DMS114 treated with DMSO at 0.1 percent for 48 hours (cell line): ENCODE measurements at regions not wholly inside any gene's neighbourhood (a gene's known extent, or its start where the extent isn't known, plus 50 kb on each side); places are given as distances from the start of the nearest gene placed in this dataset.
"Not testable (repeated sequence)": the region's sequence is repeated elsewhere in the genome, so short reads cannot be mapped to it uniquely, and the experiment has no call there.

Experiments used
- DNase-seq: peaks from one replicate; lab custom pipeline; 2025; ENCODE audit not compliant: unreplicated experiment; lab: John Stamatoyannopoulos, UW

DNA sequence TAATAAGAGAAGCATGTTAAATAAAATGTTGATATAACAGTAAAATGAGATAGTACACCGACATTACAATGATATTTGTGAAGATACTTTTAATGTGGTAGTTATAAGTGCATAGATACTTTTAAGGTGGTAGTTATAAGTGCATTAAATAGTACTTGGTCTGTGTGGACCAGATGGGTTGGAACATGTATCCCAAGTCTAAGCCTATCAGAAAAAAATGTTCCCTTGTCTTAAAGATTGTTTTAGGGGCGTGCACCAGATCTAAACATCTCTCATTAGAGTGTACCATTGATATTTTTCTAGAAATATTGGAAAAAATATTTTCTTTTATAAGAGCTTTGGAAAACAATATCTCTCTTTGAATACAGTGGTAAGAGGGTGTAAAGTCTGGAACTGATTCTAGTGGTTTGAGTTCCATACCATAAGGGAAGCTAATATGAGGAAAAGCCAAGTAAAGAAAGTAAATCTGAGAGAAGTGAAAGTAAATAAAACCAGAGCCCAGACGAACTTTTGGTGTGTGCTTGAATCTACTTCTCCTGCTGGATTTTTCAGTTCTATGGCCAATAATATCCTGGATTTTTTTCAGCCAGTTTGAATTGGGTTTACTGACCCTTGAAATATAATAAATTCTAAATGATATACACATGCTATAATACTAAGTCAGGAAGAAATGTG is 175.3 kb downstream of the MBL2 start:
- no peak for DNase-seq

DNA sequence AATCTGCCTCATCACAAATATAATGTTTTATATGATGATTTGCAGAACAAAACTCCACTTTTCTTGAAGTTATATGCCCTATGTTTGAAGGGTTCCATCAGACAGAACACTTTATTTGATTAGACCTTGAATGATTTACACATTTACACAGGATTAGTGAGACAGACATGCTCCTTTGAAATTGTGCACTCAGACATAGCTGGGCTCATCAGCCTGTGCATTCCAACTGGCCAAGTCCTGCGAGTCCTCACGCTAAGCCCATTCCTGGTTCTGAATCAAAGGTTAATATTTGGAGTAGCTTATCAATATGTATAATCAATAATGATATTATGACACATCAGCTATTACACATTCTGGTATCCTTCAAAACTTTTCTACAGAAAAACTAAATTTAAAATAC is 173.6 kb downstream of the MBL2 start:
- DNase-seq = no peak

DNA sequence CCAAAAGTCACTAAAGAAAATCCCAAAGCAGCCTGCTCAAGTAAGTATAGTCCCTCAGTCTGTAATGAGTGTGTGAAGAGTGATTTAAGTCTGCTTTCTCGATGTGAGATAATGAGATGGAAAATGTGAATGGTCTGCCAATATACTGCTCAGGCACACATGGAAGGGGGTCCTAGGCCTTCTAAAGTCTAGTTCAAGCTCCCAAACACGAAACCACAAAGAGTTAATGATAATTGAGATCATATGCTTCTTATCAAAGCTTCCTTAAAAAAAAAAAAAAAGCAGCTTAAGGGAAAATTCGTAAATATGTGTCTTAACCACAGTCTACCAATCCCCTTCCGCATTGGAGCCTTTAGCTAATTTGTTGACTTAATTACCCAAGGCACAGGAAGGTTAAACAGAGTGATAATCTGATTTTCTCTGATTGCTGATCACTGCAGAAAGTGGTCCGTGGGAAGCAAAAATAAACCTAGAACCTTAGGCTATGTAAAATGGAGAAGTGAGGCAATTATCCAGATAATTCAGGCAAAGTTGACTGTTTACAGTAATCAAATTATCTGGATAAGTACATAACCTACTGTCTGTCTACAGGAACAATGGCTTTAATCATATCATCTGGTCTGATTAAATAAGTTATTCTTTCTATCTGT is 172.9 kb downstream of the MBL2 start:
- no peak for DNase-seq

DNA sequence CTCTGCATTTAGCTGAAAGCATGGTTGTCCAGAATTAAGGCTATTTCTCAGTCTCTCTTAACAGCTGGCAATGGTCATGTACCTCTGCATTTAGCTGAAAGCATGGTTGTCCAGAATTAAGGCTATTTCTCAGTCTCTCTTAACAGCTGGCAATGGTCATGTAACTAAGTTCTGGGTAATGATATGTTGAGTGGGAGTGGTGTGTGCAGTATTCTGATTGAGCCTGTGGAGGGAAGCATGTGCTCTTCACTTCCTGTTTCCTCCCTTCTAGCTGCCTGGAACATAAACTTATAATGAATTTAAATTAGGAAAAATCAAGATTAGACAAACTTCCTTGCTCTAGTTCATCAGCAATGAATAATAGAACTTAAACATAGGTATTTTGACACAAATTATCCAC is 168.5 kb downstream of the MBL2 start:
- not testable (repeated sequence) for DNase-seq

DNA sequence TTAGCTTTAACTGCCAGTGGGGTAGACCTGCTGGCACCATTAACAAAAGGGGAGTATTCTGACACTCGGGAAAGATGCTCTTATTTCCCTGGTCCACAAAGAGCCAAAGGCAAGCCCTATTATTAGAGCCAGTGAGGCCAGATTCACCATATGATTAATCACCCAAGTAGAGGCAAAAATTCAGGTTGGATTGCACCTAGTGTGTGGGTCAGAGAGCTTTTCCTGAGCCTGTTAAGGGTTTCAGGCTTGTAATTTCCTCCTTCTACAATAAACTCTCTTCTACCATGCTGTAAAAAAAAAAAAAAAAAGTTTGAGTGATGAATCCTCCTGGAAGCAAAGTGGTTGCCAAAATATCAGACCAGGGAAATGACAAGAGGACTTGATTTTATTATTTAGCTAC is 163.5 kb downstream of the MBL2 start:
- DNase-seq = no peak

DNA sequence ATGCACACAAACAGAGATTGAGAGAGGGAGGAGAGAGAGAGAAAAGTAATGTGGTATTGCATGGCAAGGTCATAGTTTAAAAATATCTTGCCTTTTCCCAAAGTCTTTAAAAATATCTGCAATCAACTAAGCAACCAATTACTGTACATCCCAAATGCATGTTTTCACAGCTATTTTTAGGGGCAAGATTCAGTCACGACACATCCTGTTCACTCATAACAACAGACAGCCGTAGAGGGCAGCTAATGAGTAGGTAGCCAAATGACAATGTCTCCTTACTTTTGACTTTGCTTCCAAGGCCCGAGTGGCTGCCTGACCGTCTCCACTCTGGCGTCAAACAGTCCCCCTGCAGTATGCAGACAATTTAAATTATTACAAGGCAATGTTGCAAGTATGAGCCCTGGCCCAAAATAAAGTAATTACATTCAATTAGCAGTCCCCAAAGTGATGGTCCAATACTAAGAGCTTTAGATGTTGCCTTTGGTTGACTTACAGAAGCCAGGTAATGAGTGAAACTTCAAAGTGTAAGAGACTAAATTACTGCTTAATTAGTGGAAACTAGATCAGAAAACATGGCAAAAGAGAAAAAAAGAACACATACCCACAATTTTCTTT is 162.9 kb downstream of the MBL2 start:
- no peak for DNase-seq

DNA sequence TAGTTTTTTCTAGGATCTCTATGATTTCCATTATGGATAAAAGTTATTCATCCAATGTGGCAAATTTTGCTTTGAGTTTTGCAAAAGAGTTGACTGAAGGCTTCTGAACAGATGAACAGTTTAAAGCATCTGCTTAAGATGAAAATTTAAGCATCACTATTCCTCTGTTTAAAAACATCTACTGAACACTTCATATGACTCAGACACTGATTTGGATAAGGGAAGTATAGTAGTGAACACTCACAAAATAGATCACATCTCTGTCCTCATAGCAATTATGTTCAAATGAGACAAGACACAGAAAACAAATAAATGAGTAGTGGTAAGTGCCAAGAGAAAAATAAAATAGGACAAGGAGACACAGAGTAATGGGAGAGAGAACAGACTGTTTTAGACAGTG is 157.3 kb downstream of the MBL2 start:
- no peak for DNase-seq

DNA sequence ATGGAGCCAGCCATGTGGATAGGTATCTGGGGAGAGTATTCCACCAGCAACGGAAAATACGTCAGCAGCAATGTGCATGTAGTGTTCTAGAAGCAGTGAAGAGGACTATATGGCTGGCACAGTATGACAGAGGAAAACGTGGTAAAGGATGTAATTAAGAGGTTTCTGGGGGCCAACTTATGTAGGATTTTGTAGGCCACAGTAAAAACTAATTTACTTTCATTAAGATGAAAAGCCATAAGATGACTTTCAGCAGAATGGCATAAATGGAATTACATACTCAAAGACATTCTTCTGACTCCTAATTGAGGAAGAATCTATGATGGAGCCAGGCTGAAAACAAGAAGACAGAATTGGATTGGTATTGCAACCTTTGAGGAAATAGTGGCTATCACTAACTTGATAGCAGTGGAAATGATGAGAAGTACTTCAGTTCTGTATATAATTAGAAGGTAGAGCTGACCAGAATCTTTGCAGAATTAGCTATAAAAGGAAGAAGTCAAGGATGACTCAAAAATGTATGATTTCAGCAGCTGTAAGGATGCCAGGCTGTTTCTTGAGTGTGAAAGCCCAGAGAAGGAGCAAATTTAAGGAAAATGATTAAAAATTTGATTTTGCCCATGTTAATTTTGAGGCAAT is 156.7 kb downstream of the MBL2 start:
- no peak for DNase-seq

DNA sequence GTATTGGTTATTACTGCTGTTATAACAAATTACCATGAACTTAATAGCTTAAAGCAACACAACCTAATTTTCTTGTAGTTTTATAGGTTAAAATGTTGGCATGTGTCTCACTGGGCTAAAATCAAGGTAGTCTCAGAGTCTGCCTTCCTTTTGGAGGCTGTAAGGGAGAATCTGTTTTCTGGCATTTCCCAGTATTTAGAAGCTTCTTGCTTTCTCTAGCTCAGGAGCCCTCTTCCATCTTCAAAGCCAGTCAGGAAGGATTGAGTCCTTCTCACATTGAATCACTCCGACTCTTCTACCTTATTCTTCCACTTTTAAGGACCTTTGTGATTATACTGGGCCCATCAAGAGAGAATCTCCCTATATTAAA is 156.2 kb downstream of the MBL2 start:
- DNase-seq = no peak

DNA sequence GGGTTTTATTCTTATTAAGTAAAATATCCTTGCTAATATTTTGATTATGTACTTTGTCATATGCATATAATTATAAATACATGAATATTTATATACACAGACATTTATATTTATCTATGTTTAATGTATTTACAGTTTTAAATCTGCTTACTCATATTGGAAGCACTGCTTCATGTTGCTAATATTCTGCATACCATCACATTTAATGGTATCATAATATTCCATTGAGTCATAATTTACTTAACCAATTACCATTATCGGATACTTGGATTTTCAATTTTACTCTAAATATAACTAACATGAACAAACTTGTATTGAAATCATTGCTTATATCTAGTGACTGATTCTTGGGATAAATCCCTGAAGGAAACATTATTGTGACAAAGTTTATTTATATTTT is 155.2 kb downstream of the MBL2 start:
- no peak for DNase-seq

DNA sequence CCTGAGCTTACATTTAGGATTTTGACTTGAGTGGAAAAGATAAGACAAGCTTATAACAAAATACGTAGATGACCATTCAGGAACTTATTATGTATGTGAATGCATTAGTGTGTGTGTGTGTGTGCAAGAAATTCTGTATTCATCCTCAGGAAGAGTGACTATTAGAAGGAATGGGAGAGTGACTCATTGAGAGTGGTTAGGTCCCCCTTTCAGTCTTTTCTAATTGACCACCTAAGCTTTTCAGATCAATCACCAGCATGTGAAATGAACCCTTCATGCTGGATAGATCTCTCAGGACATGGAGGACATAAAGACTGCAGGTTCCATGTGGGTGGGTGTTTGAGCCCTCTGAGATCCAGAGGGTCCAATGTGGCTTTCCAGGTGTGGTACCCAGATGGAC is 153.5 kb downstream of the MBL2 start:
- no peak for DNase-seq

DNA sequence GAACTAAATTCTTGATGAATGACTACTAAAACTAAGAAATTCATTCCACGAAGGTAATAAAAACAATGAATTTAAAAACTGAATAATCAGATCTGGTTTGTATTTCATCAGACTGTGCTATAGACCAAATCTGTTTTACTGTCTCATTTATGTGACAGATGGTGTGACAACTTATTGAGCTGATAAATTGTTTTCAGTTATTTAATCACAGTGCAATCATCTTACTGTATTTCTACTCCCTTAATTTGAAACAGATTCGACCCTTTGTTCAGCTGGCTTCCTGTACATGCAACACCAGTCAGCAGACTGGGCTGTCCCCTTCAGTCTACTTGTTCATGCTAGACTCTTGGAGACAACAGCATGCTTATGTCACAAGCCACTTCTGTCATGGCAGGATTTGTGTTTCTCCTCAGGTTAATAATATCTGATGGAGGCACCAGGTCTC is 150.9 kb downstream of the MBL2 start:
- no peak for DNase-seq

DNA sequence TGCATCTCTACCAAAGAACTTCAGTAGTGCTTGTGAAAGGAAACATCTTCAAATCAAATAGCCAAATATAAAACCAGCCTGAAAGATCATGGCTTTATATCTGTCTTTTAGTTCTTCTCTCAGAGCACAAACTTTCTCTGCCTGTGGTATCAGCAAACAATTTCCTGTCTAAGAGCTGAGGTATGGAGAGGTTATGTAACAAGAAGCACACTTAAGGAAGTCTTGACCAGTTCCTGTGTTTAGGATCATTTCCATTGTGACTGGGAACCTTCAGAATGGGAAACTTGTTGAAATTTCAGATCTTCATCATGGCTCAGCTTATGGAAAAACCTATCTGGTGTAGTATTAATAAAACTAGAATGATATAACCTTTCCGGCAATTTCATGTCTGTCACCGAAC is 148.8 kb downstream of the MBL2 start:
- no peak for DNase-seq

DNA sequence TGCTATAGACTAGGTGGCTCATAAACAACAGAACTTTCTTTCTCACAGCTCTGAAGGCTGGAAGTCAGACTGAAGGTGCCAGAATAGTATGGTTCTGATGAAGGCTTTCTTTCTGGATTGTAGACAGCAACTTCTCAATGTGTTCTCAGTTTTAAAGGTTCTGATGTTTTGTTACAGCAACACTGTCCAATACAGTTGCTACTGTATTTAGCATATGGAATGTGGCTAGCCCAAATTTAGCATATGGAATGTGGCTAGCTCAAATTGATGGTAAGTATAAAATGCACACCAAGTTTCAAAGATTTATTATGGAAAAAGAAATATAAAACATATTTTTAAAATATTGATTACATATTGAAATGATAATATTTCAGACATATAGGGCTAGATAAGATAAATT is 145.3 kb downstream of the MBL2 start:
- DNase-seq = no peak

DNA sequence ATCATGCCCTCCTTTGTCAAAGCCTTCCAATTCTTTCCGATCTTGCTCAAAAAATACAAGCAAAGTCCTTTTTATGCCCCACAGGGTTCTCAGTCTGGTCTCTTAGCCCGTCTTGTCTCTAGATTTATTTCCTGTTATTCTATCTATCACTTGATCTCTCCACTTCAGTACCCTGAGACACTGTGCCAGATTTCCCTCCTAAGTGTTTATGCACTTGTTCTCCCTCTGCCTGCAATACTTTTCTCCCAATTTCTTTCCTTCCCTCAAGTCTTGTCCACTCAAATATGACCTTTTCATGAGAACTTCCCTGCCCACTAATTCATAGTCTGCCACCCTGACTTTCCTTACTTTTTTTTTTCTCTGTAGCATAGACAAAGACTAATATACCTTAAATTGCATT is 141.4 kb downstream of the MBL2 start:
- DNase-seq = no peak

DNA sequence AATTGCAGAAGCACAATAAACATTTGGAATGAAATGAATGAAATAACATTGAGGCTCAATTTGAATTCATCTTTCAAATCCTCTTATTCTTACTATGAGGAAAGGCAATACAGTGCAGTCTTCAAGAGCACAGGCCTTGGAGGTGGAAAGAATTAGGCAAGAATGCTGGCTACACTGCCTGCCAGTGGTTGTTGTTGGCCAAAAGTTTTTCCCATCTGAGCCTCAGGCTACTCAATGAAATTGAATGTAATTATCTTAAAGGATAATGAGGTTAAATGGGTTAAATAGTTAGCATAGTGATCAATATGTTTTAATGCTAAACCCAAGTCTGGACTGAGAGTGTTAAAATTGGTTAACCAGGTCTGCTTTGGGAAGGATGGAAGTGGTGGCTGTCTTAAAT is 140.9 kb downstream of the MBL2 start:
- DNase-seq = no peak

DNA sequence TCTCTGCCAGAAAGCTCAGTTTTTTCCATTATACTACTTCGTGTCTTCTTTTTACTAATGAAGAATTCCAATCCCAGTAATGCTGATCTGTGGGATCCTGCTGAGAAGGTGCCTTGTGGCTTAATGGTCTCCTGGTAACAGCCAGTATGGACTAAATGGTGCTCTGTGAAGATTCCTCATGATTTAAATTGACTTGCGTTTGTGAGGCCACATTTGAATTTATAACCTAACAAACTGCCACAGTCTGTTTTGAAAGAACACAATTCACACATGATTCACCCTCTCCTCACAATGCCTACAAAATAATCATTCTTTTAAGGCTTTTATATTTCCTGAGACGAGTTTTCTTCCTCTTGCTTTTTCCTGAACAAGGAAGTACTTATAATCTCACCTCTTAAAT is 140.0 kb downstream of the MBL2 start:
- DNase-seq = no peak

DNA sequence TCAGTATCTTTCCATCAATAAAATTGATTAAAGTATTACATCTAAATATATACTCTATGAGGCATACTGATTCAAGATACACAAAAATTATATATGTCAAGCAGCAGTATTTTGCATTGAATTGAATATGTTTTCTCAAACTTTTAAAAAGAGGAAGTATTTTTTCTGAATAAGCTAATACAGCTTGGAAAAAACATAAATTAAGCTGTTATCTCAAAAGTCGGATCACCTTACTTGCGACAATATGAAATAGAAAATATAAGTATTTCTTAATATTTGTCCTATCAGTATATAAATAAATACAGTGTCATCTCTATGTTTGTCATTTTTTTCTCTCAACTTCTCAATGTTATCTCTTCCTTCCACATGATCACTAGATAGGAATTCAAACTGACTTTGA is 139.3 kb downstream of the MBL2 start:
- no peak for DNase-seq

DNA sequence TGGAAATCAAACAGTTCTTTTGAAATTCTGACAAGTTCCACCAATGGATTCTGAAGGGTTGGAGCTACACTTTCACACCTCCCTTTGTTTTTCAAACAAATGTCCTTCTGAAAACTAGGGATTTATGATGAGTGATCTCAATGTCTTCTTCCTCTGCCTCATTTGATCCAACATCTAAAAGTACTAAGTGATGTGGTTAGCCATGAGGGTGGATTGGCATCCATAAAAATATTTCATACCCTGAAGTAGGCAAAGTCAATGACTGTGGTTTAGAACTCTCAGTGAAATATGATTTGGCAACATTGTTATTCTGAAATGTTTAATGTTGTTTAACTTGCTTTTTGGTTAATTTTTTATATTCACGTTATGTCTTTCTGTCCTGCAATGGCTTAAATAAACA is 136.9 kb downstream of the MBL2 start:
- no peak for DNase-seq

DNA sequence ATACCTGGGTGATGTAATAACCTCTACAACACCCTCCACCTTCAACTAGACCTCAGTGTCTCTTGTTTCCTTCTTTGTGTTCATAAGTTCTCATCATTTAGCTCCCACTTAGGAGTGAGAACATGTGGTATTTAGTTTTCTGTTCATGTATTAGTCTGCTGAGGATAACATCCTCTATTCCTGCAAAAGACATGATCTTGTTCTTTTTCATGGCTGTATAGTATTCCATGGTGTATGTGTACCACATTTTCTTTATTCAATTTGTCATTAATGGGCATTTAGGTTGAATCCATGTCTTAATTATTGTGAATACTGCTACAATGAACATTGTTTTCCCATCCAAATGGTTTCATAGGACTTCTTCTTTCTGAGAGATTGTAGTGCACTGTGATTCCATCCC is 135.7 kb downstream of the MBL2 start:
- DNase-seq = no peak

DNA sequence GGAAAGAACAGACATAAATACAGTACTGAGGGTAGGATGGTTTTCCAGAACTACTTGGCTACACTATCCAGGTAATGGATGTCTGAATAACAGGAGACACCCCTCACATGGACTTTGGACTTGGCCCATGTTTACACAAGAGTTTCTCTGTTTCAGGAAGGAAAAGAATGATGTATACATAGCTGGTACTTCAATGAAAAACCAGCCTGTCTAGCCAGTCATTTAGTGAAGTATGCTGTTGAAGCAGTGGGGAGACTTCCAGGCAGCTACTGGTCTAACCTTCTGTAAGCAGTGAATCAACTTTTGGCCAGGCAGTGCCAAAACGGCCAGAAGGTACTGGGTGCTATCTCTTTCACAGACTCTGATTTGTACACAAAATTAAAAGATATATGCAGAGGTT is 135.0 kb downstream of the MBL2 start:
- DNase-seq = no peak

DNA sequence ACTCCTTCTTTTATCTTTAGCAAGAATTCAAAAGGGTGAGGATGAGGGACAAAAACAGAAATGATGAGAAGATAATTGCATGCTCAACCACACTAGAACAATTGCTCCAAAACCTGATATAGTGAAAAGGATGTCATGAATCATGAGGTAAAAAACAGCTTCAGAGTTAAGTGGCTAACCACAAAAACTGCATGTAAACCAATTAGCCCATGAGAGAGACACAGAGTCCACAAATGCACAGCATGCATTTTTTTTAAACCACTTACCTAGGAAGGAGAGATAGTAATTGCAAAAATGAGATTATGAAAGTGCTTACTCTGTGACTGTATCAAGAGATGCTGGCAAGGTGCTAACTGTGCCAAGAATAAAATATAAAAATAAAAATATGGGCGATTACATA is 132.9 kb downstream of the MBL2 start:
- no peak for DNase-seq
